ENCODE measurements at regions not wholly inside any gene's neighbourhood (a gene's known extent, or its start where the extent isn't known, plus 50 kb on each side); places are given as distances from the start of the nearest gene placed in this dataset.

- TF ChIP-seq MAX (IDR thresholded peaks at IDR 0.05; ENCODE audit: low read depth) (no peak), REST (IDR thresholded peaks at IDR 0.05; ENCODE audit: low read depth, low read length) (no peak), SIN3A (IDR thresholded peaks at IDR 0.05; ENCODE audit: borderline replicate concordance, low read depth, low read length) (no peak), RCOR1 (IDR thresholded peaks at IDR 0.05; ENCODE audit: low read length) (no peak), EP300 (IDR thresholded peaks at IDR 0.05; ENCODE audit: borderline replicate concordance in 1 of 2, low read depth in 1 of 2, low read length in 1 of 2) (no peak), YY1 (IDR thresholded peaks at IDR 0.05; ENCODE audit: low read depth) (no peak), PBX3 (IDR thresholded peaks at IDR 0.05) (no peak), GABPA (IDR thresholded peaks at IDR 0.05; ENCODE audit: low read depth) (no peak), IRF3 (IDR thresholded peaks at IDR 0.05; ENCODE audit: low read depth, low read length) (no peak), GATA2 (CRISPR knock-in tag; IDR thresholded peaks at IDR 0.05) (no peak), FOXM1 (IDR thresholded peaks at IDR 0.05; ENCODE audit: low read depth) (no peak), NRF1 (IDR thresholded peaks at IDR 0.05; ENCODE audit: low read depth, low read length) (no peak), MEF2A (IDR thresholded peaks at IDR 0.05; ENCODE audit: borderline replicate concordance, low read depth) (no peak), EZH2phosphoT487 (IDR thresholded peaks at IDR 0.05; ENCODE audit: borderline replicate concordance, low read depth) (no peak), TCF12 (IDR thresholded peaks at IDR 0.05) (no peak), TAF1 (IDR thresholded peaks at IDR 0.05; ENCODE audit: borderline replicate concordance, low read depth, low read length) (no peak)
- POLR2A ChIA-PET = no interaction called here
- CTCF ChIA-PET = interaction anchor here (0.6 to 1.1 kb wide), 2 partner anchors 38 to 711 kb away, joined by 3 to 9 read pairs; no protein-coding TSS in a partner anchor
- WGBS (ENCODE audit: low lambda C conversion rate) = 62% methylated on average over 7 of the region's 12 CpGs
- no peaks in the 10 kb centered on the region for H3K36me3 ChIP-seq (replicated peaks in 1 of 2; ENCODE audit: control insufficient read depth in 1 of 2, insufficient read depth in 2 of 2, low read length in 1 of 2)
- no peak overlapping the region for H3K4me2 ChIP-seq
- no peak for DNase-seq
- H3K9me3 ChIP-seq = no peaks in the 10 kb centered on the region
- H3K4me1 ChIP-seq (ENCODE audit: control insufficient read depth in 1 of 2, insufficient read depth in 2 of 2, low read depth in 1 of 2, low read length in 1 of 2) = no peaks in the 10 kb centered on the region
- no peak overlapping the region for H3K9ac ChIP-seq
- no peak overlapping the region for H3K4me3 ChIP-seq (ENCODE audit: low read depth in 2 of 2, low read length in 1 of 2)
- no peaks in the 10 kb centered on the region for H3K9me2 ChIP-seq
- no peak overlapping the region for H3K27ac ChIP-seq (ENCODE audit: low read depth in 2 of 2, low read length in 1 of 2)
- H2AFZ ChIP-seq (ENCODE audit: low read depth) = no peak overlapping the region
- no peaks in the 10 kb centered on the region; the same call in 1 of the 2 replicates for H3K27me3 ChIP-seq (ENCODE audit: insufficient read depth)
- no peaks in the 10 kb centered on the region for H3F3A ChIP-seq (replicated peaks; ENCODE audit: insufficient read depth)
- H4K20me1 ChIP-seq (ENCODE audit: insufficient read depth) = no peaks in the 10 kb centered on the region
- no peaks in the 10 kb centered on the region for H3K79me2 ChIP-seq (ENCODE audit: insufficient read depth)
Observed at GRCh38 chr5:8869932-8870331, 675.9 kb downstream of the SEMA5A start.

Measured in SK-N-SH (cell line).